GM13977 (cell line): ENCODE measurements at regions not wholly inside any gene's neighbourhood (a gene's known extent, or its start where the extent isn't known, plus 50 kb on each side); places are given as distances from the start of the nearest gene placed in this dataset.

Experiments
- DNase-seq: peaks from one replicate; pipeline ENCODE4 v3.0.0; 2012; ENCODE audit warnings: low spot score
- CTCF ChIP-seq: IDR thresholded peaks from 2 replicates; pipeline ENCODE4 v1.5.1; 2012; ENCODE audit warnings: mild to moderate bottlenecking, control low read depth; ENCODE audit not compliant: insufficient read depth; ENCODE audit errors: extremely low read depth, missing control alignments
- in situ Hi-C: fragments of 300-500 bp; cut with MboI; formaldehyde crosslinking; loops from one replicate; pipeline ENCODE4 v1.12.0; 2022; ENCODE audit warnings: low sequenced_read_pairs, low pct_unique_long_range_greater_than_20kb, mixed read lengths, inconsistent platforms; ENCODE audit not compliant: unreplicated experiment

- DNase-seq: no peak
- TF ChIP-seq CTCF: no peak
- in situ Hi-C loops: no loop called here
These were observed 70.0 kb upstream of the IRX6 start for GRCh38 chr16:55253987-55254386.

GRCh38 chr16:55255733-55256282, 68.2 kb upstream of the IRX6 start:
- in situ Hi-C loops: no loop called here
- TF ChIP-seq CTCF: no peak

GRCh38 chr16:55256412-55257016, 67.5 kb upstream of the IRX6 start:
- no peak for TF ChIP-seq CTCF
- in situ Hi-C loops: no loop called here
- no peak for DNase-seq

More at GRCh38 chr16:55255733-55256282, 68.2 kb upstream of the IRX6 start:
- DNase-seq: no peak

GRCh38 chr16:55257966-55258613, 65.9 kb upstream of the IRX6 start:
- in situ Hi-C loops: no loop called here
- peak; percentile 60 for TF ChIP-seq CTCF
- DNase-seq: peak; percentile 41

GRCh38 chr16:55261301-55261700, 62.7 kb upstream of the IRX6 start:
- DNase-seq: no peak
- no peak for TF ChIP-seq CTCF
- in situ Hi-C loops: no loop called here

- no peak for DNase-seq
- in situ Hi-C loops: no loop called here
- no peak for TF ChIP-seq CTCF
These were observed 60.4 kb upstream of the IRX6 start for GRCh38 chr16:55263271-55264250.
